H1 (cell line): ENCODE measurements at regions not wholly inside any gene's neighbourhood (a gene's known extent, or its start where the extent isn't known, plus 50 kb on each side); places are given as distances from the start of the nearest gene placed in this dataset.

ENCODE experiments used
- CREB1 ChIP-seq: IDR thresholded peaks from 2 replicates; pipeline ENCODE4 v1.6.1; 2012; ENCODE audit warnings: inconsistent platforms
- MAFK ChIP-seq: IDR thresholded peaks from 2 replicates; pipeline ENCODE4 v1.6.1; 2012; ENCODE audit warnings: low read depth, mild to moderate bottlenecking, improper control_type of control experiment, low read length
- NANOG ChIP-seq: IDR thresholded peaks from 2 replicates; pipeline ENCODE4 v1.6.1; 2011; ENCODE audit warnings: low read length, low read depth, mild to moderate bottlenecking, inconsistent platforms; ENCODE audit not compliant: insufficient read depth, poor library complexity, severe bottlenecking
- POU5F1 ChIP-seq: IDR thresholded peaks from 2 replicates; pipeline ENCODE4 v1.6.1; 2011; ENCODE audit warnings: low read depth, mild to moderate bottlenecking, low read length, moderate library complexity

- TF ChIP-seq NANOG: no peak
- TF ChIP-seq CREB1: no peak
- no peak for TF ChIP-seq MAFK
- TF ChIP-seq POU5F1: no peak
Measured at GRCh38 chr22:49532869-49533802, 294.5 kb downstream of the BRD1 start (continued).
